Kidney epithelial cell (primary cell): ENCODE measurements at regions not wholly inside any gene's neighbourhood (a gene's known extent, or its start where the extent isn't known, plus 50 kb on each side); places are given as distances from the start of the nearest gene placed in this dataset.

Source experiments
- DNase-seq: peaks from one replicate; pipeline ENCODE4 v3.0.0-alpha.2; 2010; ENCODE audit warnings: low read depth
- H3K27me3 ChIP-seq: 2 replicates; pipeline ENCODE4 v1.6.0; 2011; ENCODE audit warnings: low read length; ENCODE audit not compliant: control insufficient read depth, insufficient read depth
- H3K36me3 ChIP-seq: 2 replicates; pipeline ENCODE4 v1.5.1; 2011; ENCODE audit warnings: low read length; ENCODE audit not compliant: control insufficient read depth, insufficient read depth
- H3K4me3 ChIP-seq: 2 replicates; pipeline ENCODE4 v1.5.1; 2011; ENCODE audit warnings: low read depth, mild to moderate bottlenecking, control low read depth, low read length
- TF ChIP-seq, protein P1 (sequence below): IDR thresholded peaks from 2 replicates; pipeline ENCODE4 v1.5.1; 2011; ENCODE audit warnings: mild to moderate bottlenecking, moderate library complexity, low read length, control low read depth, inconsistent platforms; ENCODE audit not compliant: insufficient read depth, poor library complexity, severe bottlenecking

DNA sequence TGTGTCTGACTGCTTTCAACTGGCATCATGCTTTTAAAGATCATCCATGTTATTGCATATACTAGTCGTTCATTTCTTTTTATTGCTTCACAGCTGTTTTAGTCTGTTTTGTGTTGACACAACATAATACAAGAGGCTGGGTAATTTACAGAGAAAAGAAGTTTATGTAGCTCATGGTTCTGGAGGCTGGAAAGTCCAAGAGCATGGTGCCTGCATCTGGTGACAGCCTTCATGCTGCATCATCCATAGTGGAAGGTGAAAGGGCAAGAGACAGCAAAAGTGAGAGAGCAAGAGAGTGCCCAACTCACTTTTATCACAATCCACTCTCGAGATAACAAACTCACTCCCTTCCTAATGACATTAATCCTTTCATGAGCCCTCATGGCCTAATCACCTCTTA is 198.4 kb downstream of the NSG2 start:
- TF ChIP-seq, protein P1, sequence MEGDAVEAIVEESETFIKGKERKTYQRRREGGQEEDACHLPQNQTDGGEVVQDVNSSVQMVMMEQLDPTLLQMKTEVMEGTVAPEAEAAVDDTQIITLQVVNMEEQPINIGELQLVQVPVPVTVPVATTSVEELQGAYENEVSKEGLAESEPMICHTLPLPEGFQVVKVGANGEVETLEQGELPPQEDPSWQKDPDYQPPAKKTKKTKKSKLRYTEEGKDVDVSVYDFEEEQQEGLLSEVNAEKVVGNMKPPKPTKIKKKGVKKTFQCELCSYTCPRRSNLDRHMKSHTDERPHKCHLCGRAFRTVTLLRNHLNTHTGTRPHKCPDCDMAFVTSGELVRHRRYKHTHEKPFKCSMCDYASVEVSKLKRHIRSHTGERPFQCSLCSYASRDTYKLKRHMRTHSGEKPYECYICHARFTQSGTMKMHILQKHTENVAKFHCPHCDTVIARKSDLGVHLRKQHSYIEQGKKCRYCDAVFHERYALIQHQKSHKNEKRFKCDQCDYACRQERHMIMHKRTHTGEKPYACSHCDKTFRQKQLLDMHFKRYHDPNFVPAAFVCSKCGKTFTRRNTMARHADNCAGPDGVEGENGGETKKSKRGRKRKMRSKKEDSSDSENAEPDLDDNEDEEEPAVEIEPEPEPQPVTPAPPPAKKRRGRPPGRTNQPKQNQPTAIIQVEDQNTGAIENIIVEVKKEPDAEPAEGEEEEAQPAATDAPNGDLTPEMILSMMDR = no peak
- no peaks in the 10 kb centered on the region for H3K27me3 ChIP-seq

DNA sequence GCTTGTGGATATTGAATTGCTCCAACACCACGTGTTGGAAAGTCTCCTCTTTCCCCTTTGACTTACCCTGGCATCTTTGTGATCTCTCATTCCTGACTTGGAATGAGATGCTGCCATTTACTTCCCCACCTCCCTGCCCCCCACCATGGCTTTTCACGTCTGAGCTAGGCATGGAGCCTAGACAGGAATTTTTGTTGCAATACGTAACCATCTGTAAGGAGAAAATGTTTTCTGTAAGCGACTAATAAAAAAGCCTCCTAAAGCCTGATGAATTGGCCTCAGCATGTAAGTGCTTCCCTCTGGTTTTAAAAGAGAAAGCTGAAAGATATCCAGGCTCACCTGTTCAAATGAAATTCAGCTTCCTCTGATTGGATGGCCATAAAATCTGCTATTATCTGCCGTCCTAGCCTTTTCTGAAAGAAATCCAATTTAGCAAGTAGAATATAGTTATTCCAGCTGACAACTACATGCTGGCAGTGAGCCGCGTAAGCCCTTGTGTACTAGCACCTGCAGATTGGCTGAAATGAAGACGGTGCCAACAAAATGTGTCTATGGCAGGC is 200.1 kb downstream of the NSG2 start:
- Histone ChIP-seq H3K4me3 (no peak overlapping the region), H3K27me3 (no peaks in the 10 kb centered on the region), H3K36me3 (no peaks in the 10 kb centered on the region)
- DNase-seq = no peak
- TF ChIP-seq, protein P1 = no peak

More for the DNA sequence above, 198.4 kb downstream of the NSG2 start:
- DNase-seq = no peak
- no peak overlapping the region for H3K4me3 ChIP-seq
- no peaks in the 10 kb centered on the region for H3K36me3 ChIP-seq

DNA sequence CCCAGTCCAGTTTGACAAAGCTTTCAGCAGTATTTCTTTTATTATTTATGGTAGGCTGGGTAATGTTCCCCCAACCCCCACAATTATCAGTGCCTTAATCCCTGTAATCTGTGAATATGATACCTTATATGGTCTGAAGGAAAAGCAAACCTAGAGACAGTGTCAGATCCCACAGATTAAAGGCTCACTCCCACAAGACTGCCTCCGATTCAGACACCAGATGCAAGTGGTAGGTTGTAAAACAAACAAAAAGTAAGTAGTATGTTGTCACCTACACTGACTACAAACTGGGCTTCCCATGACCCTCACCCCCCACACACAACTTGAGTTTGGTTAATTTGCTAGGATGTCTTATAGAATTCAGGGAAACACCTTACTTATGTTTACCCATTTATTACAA is 201.2 kb downstream of the NSG2 start:
- no peak for DNase-seq
- TF ChIP-seq, protein P1 = no peak
- Histone ChIP-seq H3K4me3 (no peak overlapping the region), H3K27me3 (no peaks in the 10 kb centered on the region), H3K36me3 (no peaks in the 10 kb centered on the region)

DNA sequence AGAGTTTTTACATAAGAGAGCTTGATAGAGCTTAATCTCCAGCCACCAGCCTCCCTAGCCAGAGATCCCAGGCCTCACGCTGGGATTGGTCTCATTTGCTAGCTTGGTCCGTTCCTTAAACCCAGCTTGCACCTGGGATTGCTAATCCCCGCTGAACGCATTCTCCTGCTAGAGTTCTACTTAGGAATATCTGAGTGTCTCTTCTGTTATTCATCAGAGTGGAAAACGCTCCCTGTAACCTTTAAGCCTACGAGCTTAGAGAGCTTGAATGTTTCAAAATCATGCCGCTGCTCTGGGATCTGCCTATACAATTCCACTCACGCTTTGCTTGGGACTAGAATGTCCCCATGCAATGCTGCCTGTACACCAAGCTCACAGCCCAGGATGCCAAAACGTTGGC is 201.8 kb downstream of the NSG2 start:
- TF ChIP-seq, protein P1 = no peak
- Histone ChIP-seq H3K4me3 (no peak overlapping the region), H3K36me3 (no peaks in the 10 kb centered on the region), H3K27me3 (no peaks in the 10 kb centered on the region)
- DNase-seq = no peak

DNA sequence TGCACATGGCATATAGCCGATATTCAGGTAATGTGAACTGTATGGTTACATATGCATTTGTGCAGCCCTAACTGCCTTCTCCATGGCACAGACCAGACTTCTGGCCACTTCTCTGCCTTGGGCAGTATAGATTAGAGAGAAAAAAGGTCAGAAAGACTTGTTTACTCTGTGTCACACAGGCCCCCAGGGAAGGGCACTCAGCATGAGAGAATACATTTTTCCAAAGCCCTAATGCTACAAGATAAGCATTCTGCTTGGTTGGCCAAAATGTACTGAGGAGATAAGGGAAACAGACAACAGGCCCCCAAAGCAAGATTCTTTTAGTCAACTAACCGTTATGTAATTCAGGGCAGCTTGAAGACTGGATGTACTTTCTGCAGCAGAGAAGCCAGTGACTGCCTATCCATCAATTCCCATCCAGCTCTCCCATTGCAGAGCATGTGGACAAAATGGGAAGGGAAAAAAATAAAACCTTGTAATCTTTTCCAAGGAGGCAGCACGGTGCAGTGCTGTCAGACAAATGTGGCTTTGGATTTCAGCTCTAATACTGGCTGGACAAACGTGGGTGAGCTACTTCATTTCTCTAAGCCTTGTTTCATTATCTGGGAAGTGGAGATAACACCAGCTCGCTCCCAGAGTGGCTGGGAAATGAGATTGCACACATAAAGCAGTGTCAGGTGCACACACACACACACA is 205.9 kb downstream of the NSG2 start:
- no peak for DNase-seq
- H3K36me3 ChIP-seq = no peaks in the 10 kb centered on the region
- no peak overlapping the region for H3K4me3 ChIP-seq
- H3K27me3 ChIP-seq = no peaks in the 10 kb centered on the region
- TF ChIP-seq, protein P1 = no peak

DNA sequence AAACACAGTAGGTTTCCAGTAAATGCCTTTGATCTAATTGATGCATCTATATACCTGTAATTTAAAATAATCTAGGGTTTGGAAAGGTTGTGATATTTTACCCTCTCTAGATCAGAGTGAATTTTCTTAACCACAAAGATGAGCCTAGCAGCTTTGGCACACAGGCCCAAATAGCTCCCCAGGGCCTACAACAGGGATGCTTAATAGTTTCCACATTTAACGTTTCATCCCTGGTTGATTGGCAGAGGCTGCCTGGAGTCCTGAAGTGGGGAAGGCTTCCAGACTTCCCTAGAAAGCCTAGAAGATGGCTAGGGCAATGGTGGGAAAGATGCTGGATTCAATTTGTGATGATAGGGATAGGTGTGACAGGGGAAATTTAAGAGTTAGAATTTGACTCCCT is 206.6 kb downstream of the NSG2 start:
- TF ChIP-seq, protein P1 = no peak
- Histone ChIP-seq H3K27me3 (no peaks in the 10 kb centered on the region), H3K36me3 (no peaks in the 10 kb centered on the region), H3K4me3 (no peak overlapping the region)
- no peak for DNase-seq
